ENCODE measurements at regions not wholly inside any gene's neighbourhood (a gene's known extent, or its start where the extent isn't known, plus 50 kb on each side); places are given as distances from the start of the nearest gene placed in this dataset.

GRCh38 chr21:31509194-31510017, 150.1 kb upstream of the SOD1 start:
- TF ChIP-seq REST (IDR thresholded peaks at IDR 0.05; ENCODE audit: insufficient read depth in 1 of 2, low read depth in 2 of 2, low read length in 2 of 2) (0 out of 4 replicates have a peak, but pooled peaks of 1 of the 2 experiments have one; percentile 54), SIN3A (IDR thresholded peaks at IDR 0.05; ENCODE audit: borderline replicate concordance, insufficient read depth, low read length) (peak; percentile 84; the same call in 1 of the 2 replicates), TAF1 (IDR thresholded peaks at IDR 0.05; ENCODE audit: borderline replicate concordance, insufficient read depth, low read length) (peak; percentile 35; the same call in 1 of the 2 replicates), POLR2AphosphoS5 (IDR thresholded peaks at IDR 0.05; ENCODE audit: low read depth, low read length) (no peak), FOXP2 (optimal IDR thresholded peaks at IDR 0.05; ENCODE audit: borderline replicate concordance, extremely low read depth, extremely low read length, insufficient read depth) (peak; percentile 47)

GRCh38 chr21:31505975-31506374, 153.5 kb upstream of the SOD1 start:
- TF ChIP-seq REST (IDR thresholded peaks at IDR 0.05; ENCODE audit: insufficient read depth in 1 of 2, low read depth in 2 of 2, low read length in 2 of 2) (no peak), POLR2AphosphoS5 (IDR thresholded peaks at IDR 0.05; ENCODE audit: low read depth, low read length) (no peak), TAF1 (IDR thresholded peaks at IDR 0.05; ENCODE audit: borderline replicate concordance, insufficient read depth, low read length) (no peak), FOXP2 (optimal IDR thresholded peaks at IDR 0.05; ENCODE audit: borderline replicate concordance, extremely low read depth, extremely low read length, insufficient read depth) (no peak), SIN3A (IDR thresholded peaks at IDR 0.05; ENCODE audit: borderline replicate concordance, insufficient read depth, low read length) (no peak)

- TF ChIP-seq POLR2AphosphoS5 (IDR thresholded peaks at IDR 0.05; ENCODE audit: low read depth, low read length) (no peak), SIN3A (IDR thresholded peaks at IDR 0.05; ENCODE audit: borderline replicate concordance, insufficient read depth, low read length) (no peak), TAF1 (IDR thresholded peaks at IDR 0.05; ENCODE audit: borderline replicate concordance, insufficient read depth, low read length) (no peak), FOXP2 (optimal IDR thresholded peaks at IDR 0.05; ENCODE audit: borderline replicate concordance, extremely low read depth, extremely low read length, insufficient read depth) (no peak), REST (IDR thresholded peaks at IDR 0.05; ENCODE audit: insufficient read depth in 1 of 2, low read depth in 2 of 2, low read length in 2 of 2) (no peak)
These were observed 155.6 kb upstream of the SOD1 start for GRCh38 chr21:31503939-31504338.

GRCh38 chr21:31503467-31503866, 156.0 kb upstream of the SOD1 start:
- TF ChIP-seq TAF1 (IDR thresholded peaks at IDR 0.05; ENCODE audit: borderline replicate concordance, insufficient read depth, low read length) (no peak), SIN3A (IDR thresholded peaks at IDR 0.05; ENCODE audit: borderline replicate concordance, insufficient read depth, low read length) (no peak), FOXP2 (optimal IDR thresholded peaks at IDR 0.05; ENCODE audit: borderline replicate concordance, extremely low read depth, extremely low read length, insufficient read depth) (no peak), REST (IDR thresholded peaks at IDR 0.05; ENCODE audit: insufficient read depth in 1 of 2, low read depth in 2 of 2, low read length in 2 of 2) (no peak), POLR2AphosphoS5 (IDR thresholded peaks at IDR 0.05; ENCODE audit: low read depth, low read length) (no peak)

All from PFSK-1 (cell line).